Common myeloid progenitor, CD34-positive (primary cell): ENCODE measurements at regions not wholly inside any gene's neighbourhood (a gene's known extent, or its start where the extent isn't known, plus 50 kb on each side); places are given as distances from the start of the nearest gene placed in this dataset.

ENCODE experiments used
- CTCF ChIA-PET: fragments of 350-600 bp; sonication (Branson Sonifier 250); formaldehyde crosslinking; loops from one replicate; lab custom pipeline; 2021; ENCODE audit warnings: antibody characterized with exemption; lab: Charles Lee
- POLR2A ChIA-PET: fragments of 350-600 bp; sonication (Branson Sonifier 250); formaldehyde crosslinking; loops from one replicate; lab custom pipeline; 2021; ENCODE audit warnings: antibody characterized with exemption; lab: Charles Lee
- DNase-seq, 3 donors: peaks; one replicate each; pipeline versions ENCODE4 v3.0.0 to v3.0.0-alpha.2; 2013
- H3K27ac ChIP-seq, 2 experiments: 1 replicate in 1 of 2; 2 replicates in 1 of 2; pipeline ENCODE4 v1.7.0; 2013; ENCODE audit warnings: inconsistent platforms in 2 of 2, low read length in 2 of 2, mild to moderate bottlenecking in 2 of 2, low read depth in 1 of 2, moderate library complexity in 1 of 2; ENCODE audit not compliant: severe bottlenecking in 2 of 2, insufficient read depth in 1 of 2, poor library complexity in 1 of 2
- H3K27me3 ChIP-seq, 5 experiments: replicated peaks in 2 of 5; 1 replicate in 3 of 5; 2 replicates in 2 of 5; pipeline versions ENCODE4 v1.6.1 to v1.7.0; 2013; ENCODE audit warnings: low read length in 4 of 5, mild to moderate bottlenecking in 2 of 5, moderate library complexity in 2 of 5, inconsistent platforms in 1 of 5; ENCODE audit not compliant: insufficient read depth in 5 of 5, control insufficient read depth in 4 of 5
- H3K36me3 ChIP-seq, 4 experiments: 1 replicate in 2 of 4; 2 replicates in 2 of 4; pipeline versions ENCODE4 v1.6.1 to v1.7.0; 2013; ENCODE audit warnings: low read length in 3 of 4, control low read depth in 1 of 4, mild to moderate bottlenecking in 1 of 4; ENCODE audit not compliant: control insufficient read depth in 4 of 4, insufficient read depth in 4 of 4
- H3K4me1 ChIP-seq, 4 experiments: 1 replicate in 3 of 4; 2 replicates in 1 of 4; pipeline versions ENCODE4 v1.6.1 to v1.7.1; 2013; ENCODE audit warnings: low read length in 3 of 4, mild to moderate bottlenecking in 3 of 4, control low read depth in 1 of 4, inconsistent platforms in 1 of 4, moderate library complexity in 1 of 4; ENCODE audit not compliant: control insufficient read depth in 4 of 4, insufficient read depth in 4 of 4; ENCODE audit errors: control extremely low read depth in 1 of 4
- H3K4me3 ChIP-seq, 7 experiments: 1 replicate in 4 of 7; 2 replicates in 3 of 7; pipeline versions ENCODE4 v1.5.1 to v1.7.0; 2013; ENCODE audit warnings: mild to moderate bottlenecking in 7 of 7, low read length in 6 of 7, moderate library complexity in 6 of 7, inconsistent platforms in 2 of 7, low read depth in 2 of 7, control low read depth in 1 of 7; ENCODE audit not compliant: insufficient read depth in 4 of 7, control insufficient read depth in 1 of 7; ENCODE audit errors: extremely low read depth in 1 of 7
- H3K9me3 ChIP-seq, 5 experiments: 1 replicate in 4 of 5; 2 replicates in 1 of 5; pipeline versions ENCODE4 v1.6.1 to v1.7.1; 2013; ENCODE audit warnings: low read length in 4 of 5, mild to moderate bottlenecking in 2 of 5, inconsistent platforms in 1 of 5, low read depth in 1 of 5, moderate library complexity in 1 of 5; ENCODE audit not compliant: control insufficient read depth in 4 of 5, insufficient read depth in 2 of 5; ENCODE audit errors: control extremely low read depth in 1 of 5
- WGBS: methylation state at CpG from one replicate; pipeline ENCODE4 v1.1.5; 2013; ENCODE audit not compliant: insufficient coverage; 5-methylcytosine and 5-hydroxymethylcytosine counted together

GRCh38 chr15:98147415-98147814 lies 186.9 kb downstream of the ARRDC4 start:
- H3K4me3 ChIP-seq = no peak overlapping the region
- H3K27me3 ChIP-seq = no peaks in the 10 kb centered on the region
- ChIA-PET CTCF (interaction anchor here (1.0 to 2.3 kb wide), 8 partner anchors 9 to 243 kb away, joined by 3 to 20 read pairs (median 6); no protein-coding TSS in a partner anchor), POLR2A (no interaction called here)
- H3K27ac ChIP-seq = no peak overlapping the region
- H3K9me3 ChIP-seq = peaks cover 0 to 2% (median 0%) of the 10 kb centered on the region in 5 experiments
- WGBS = 31% methylated on average over 4 of the region's 5 CpGs
- peak; percentile 52 to 84 (median 84) for DNase-seq
- H3K36me3 ChIP-seq = no peaks in the 10 kb centered on the region
- H3K4me1 ChIP-seq = peaks cover 17 to 42% (median 27%) of the 10 kb centered on the region in 4 experiments

GRCh38 chr15:98150084-98150483 lies 189.6 kb downstream of the ARRDC4 start:
- no peak overlapping the region for H3K4me3 ChIP-seq
- no peaks in the 10 kb centered on the region for H3K36me3 ChIP-seq
- no peaks in the 10 kb centered on the region for H3K27me3 ChIP-seq
- CTCF ChIA-PET = interaction anchor here (2.3 to 2.4 kb wide), 2 partner anchors 16 to 25 kb away, joined by 6 to 9 read pairs; no protein-coding TSS in a partner anchor
- H3K27ac ChIP-seq = peak overlapping the region; percentile 35 to 73
- WGBS = no CpG with 5 or more reads among the region's 2 CpGs
- peaks cover 17 to 40% (median 26%) of the 10 kb centered on the region in 4 experiments for H3K4me1 ChIP-seq
- POLR2A ChIA-PET = interaction anchor here (1.0 to 3.4 kb wide), 2 partner anchors 10 to 136 kb away, joined by 3 to 13 read pairs; no protein-coding TSS in a partner anchor
- H3K9me3 ChIP-seq = peaks cover 0 to 2% (median 0%) of the 10 kb centered on the region in 5 experiments
- peak; percentile 55 to 91 (median 84) for DNase-seq

GRCh38 chr15:98150536-98150935 lies 190.0 kb downstream of the ARRDC4 start:
- H3K27ac ChIP-seq = peak overlapping the region; percentile 35 to 73
- H3K4me3 ChIP-seq = peak overlapping the region in 4 of 7 experiments; percentile 20 to 29 (median 26)
- H3K4me1 ChIP-seq = peaks cover 17 to 40% (median 26%) of the 10 kb centered on the region in 4 experiments
- H3K9me3 ChIP-seq = peaks cover 0 to 2% (median 0%) of the 10 kb centered on the region in 5 experiments
- H3K27me3 ChIP-seq = no peaks in the 10 kb centered on the region
- CTCF ChIA-PET = interaction anchor here (1.4 to 2.4 kb wide), 3 partner anchors 11 to 24 kb away, joined by 4 to 9 read pairs (median 6); no protein-coding TSS in a partner anchor
- H3K36me3 ChIP-seq = no peaks in the 10 kb centered on the region
- POLR2A ChIA-PET = interaction anchor here (1.0 to 3.4 kb wide), 2 partner anchors 9 to 136 kb away, joined by 3 to 13 read pairs; no protein-coding TSS in a partner anchor
- no CpG with 5 or more reads among the region's 3 CpGs for WGBS
- peak; percentile 49 to 88 (median 83) for DNase-seq

- Histone ChIP-seq H3K4me1 (peaks cover 17 to 40% (median 26%) of the 10 kb centered on the region in 4 experiments), H3K4me3 (no peak overlapping the region), H3K27ac (peak overlapping the region; percentile 35 to 73), H3K27me3 (no peaks in the 10 kb centered on the region), H3K36me3 (no peaks in the 10 kb centered on the region), H3K9me3 (peaks cover 0 to 2% (median 0%) of the 10 kb centered on the region in 5 experiments)
- no CpG with 5 or more reads among the region's 2 CpGs for WGBS
- CTCF ChIA-PET = interaction anchor here (1.4 to 2.4 kb wide), 3 partner anchors 11 to 24 kb away, joined by 4 to 9 read pairs (median 6); no protein-coding TSS in a partner anchor
- DNase-seq = peak in 2 of 3 donors; percentile 42 to 55
- POLR2A ChIA-PET = interaction anchor here (3.4 kb wide), 1 partner anchor 9 kb away, joined by 13 read pairs; no protein-coding TSS in a partner anchor
Observed at GRCh38 chr15:98151096-98151495, 190.6 kb downstream of the ARRDC4 start.

GRCh38 chr15:98152156-98152555 lies 191.7 kb downstream of the ARRDC4 start:
- Histone ChIP-seq H3K4me1 (peaks cover 17 to 31% (median 22%) of the 10 kb centered on the region in 4 experiments), H3K27ac (no peak overlapping the region), H3K27me3 (no peaks in the 10 kb centered on the region), H3K4me3 (no peak overlapping the region), H3K36me3 (no peaks in the 10 kb centered on the region), H3K9me3 (peaks cover 0 to 2% (median 0%) of the 10 kb centered on the region in 5 experiments)
- ChIA-PET CTCF (interaction anchor here (1.1 to 2.4 kb wide), 3 partner anchors 10 to 25 kb away, joined by 3 to 9 read pairs (median 4); no protein-coding TSS in a partner anchor), POLR2A (no interaction called here)
- DNase-seq = no peak

GRCh38 chr15:98154863-98155262 lies 194.4 kb downstream of the ARRDC4 start:
- no peak for DNase-seq
- Histone ChIP-seq H3K9me3 (peaks cover 0 to 2% (median 0%) of the 10 kb centered on the region in 5 experiments), H3K36me3 (no peaks in the 10 kb centered on the region), H3K27ac (no peak overlapping the region), H3K27me3 (no peaks in the 10 kb centered on the region), H3K4me1 (peaks cover 12 to 22% (median 19%) of the 10 kb centered on the region in 4 experiments), H3K4me3 (no peak overlapping the region)
- ChIA-PET POLR2A (no interaction called here), CTCF (no interaction called here)
- 86% methylated on average over 4 of the region's 4 CpGs for WGBS

- H3K27ac ChIP-seq = no peak overlapping the region
Observed at GRCh38 chr15:98155356-98155755, 194.9 kb downstream of the ARRDC4 start.

More at GRCh38 chr15:98155356-98155755, 194.9 kb downstream of the ARRDC4 start:
- ChIA-PET POLR2A (no interaction called here), CTCF (interaction anchor here (1.1 to 1.8 kb wide), 2 partner anchors 19 to 22 kb away, joined by 3 to 5 read pairs; no protein-coding TSS in a partner anchor)
- Histone ChIP-seq H3K9me3 (peaks cover 0 to 2% (median 0%) of the 10 kb centered on the region in 5 experiments), H3K4me1 (peaks cover 12 to 23% (median 22%) of the 10 kb centered on the region in 4 experiments), H3K36me3 (no peaks in the 10 kb centered on the region), H3K4me3 (no peak overlapping the region), H3K27me3 (no peaks in the 10 kb centered on the region)
- no CpG with 5 or more reads among the region's 1 CpG for WGBS
- no peak for DNase-seq
